ENCODE measurements at regions not wholly inside any gene's neighbourhood (a gene's known extent, or its start where the extent isn't known, plus 50 kb on each side); places are given as distances from the start of the nearest gene placed in this dataset.

- ATAC-seq (no peak), DNase-seq (no peak)
- Histone ChIP-seq H3K9me3 (no peaks in the 10 kb centered on the region), H3K4me3 (no peak overlapping the region), H3K36me3 (no peaks in the 10 kb centered on the region), H3K4me1 (no peaks in the 10 kb centered on the region), H3K27ac (no peak overlapping the region), H3K27me3 (ENCODE audit: low read depth) (no peaks in the 10 kb centered on the region)
- TF ChIP-seq, protein P1, sequence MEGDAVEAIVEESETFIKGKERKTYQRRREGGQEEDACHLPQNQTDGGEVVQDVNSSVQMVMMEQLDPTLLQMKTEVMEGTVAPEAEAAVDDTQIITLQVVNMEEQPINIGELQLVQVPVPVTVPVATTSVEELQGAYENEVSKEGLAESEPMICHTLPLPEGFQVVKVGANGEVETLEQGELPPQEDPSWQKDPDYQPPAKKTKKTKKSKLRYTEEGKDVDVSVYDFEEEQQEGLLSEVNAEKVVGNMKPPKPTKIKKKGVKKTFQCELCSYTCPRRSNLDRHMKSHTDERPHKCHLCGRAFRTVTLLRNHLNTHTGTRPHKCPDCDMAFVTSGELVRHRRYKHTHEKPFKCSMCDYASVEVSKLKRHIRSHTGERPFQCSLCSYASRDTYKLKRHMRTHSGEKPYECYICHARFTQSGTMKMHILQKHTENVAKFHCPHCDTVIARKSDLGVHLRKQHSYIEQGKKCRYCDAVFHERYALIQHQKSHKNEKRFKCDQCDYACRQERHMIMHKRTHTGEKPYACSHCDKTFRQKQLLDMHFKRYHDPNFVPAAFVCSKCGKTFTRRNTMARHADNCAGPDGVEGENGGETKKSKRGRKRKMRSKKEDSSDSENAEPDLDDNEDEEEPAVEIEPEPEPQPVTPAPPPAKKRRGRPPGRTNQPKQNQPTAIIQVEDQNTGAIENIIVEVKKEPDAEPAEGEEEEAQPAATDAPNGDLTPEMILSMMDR (IDR thresholded peaks at IDR 0.05), result no peak
- intact Hi-C loops (cut with DNase I), result no loop called here
Observed at GRCh38 chr5:27906931-27907601, 868.7 kb upstream of the CDH9 start.

GRCh38 chr5:27906481-27906880 lies 868.1 kb upstream of the CDH9 start:
- H3K36me3 ChIP-seq, result no peaks in the 10 kb centered on the region
- DNase-seq (no peak), ATAC-seq (no peak)
- H3K9me3 ChIP-seq, result no peaks in the 10 kb centered on the region
- TF ChIP-seq, protein P1 (IDR thresholded peaks at IDR 0.05), result no peak
- H3K4me1 ChIP-seq, result no peaks in the 10 kb centered on the region
- no peaks in the 10 kb centered on the region for H3K27me3 ChIP-seq (ENCODE audit: low read depth)
- intact Hi-C loops (cut with DNase I), result no loop called here
- no peak overlapping the region for H3K27ac ChIP-seq
- H3K4me3 ChIP-seq, result no peak overlapping the region

DNA sequence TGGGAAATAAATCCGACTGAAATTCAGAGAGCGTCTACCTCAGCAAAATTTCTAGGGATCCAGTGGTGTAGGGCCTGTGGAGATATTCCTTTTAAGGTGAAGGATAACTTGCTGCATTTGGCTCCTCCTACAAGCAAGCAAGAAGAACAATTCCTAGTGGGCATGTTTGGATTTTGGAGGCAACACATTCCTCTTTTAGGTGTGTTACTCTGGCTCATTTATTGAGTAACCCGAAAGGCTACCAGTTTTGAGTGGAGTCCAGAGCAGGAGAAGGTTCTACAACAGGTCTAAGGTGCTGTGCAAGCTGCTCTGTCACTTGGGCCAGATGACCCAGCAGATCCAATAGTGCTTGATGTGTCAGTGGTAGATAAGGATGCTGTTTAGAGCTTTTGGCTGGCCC lies 862.4 kb upstream of the CDH9 start:
- DNase-seq (no peak), ATAC-seq (no peak)
- Histone ChIP-seq H3K27ac (no peak overlapping the region), H3K9me3 (no peaks in the 10 kb centered on the region), H3K4me3 (no peak overlapping the region), H3K4me1 (no peaks in the 10 kb centered on the region), H3K27me3 (ENCODE audit: low read depth) (no peaks in the 10 kb centered on the region), H3K36me3 (no peaks in the 10 kb centered on the region)
- TF ChIP-seq, protein P1 (IDR thresholded peaks at IDR 0.05), result no peak
- intact Hi-C loops (cut with DNase I), result no loop called here

- Histone ChIP-seq H3K4me1 (no peaks in the 10 kb centered on the region), H3K4me3 (no peak overlapping the region), H3K27me3 (ENCODE audit: low read depth) (no peaks in the 10 kb centered on the region), H3K9me3 (peaks cover 15% of the 10 kb centered on the region), H3K36me3 (no peaks in the 10 kb centered on the region), H3K27ac (no peak overlapping the region)
- DNase-seq, result no peak
- intact Hi-C loops (cut with DNase I), result no loop called here
- ATAC-seq, result no peak
- TF ChIP-seq, protein P1 (IDR thresholded peaks at IDR 0.05), result no peak
Observed at GRCh38 chr5:27876071-27876470, 837.7 kb upstream of the CDH9 start.

DNA sequence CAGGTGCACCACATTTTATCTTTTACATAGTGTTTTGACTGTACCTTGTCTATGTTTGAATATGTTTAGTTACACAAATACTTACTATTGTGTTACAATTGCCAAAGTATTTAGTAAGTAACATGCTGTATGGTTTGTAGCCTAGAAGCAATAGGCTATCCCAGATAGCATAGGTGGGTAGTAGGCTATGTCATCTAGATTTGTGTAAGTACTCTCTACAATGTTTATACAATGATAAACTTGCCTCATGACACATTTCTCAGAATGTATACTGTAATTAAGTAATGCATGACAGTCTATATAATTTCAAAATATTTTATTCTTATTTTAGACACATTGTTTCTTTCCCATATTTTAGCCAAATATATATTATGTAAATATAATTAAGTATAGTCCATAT lies 836.8 kb upstream of the CDH9 start:
- no peaks in the 10 kb centered on the region for H3K36me3 ChIP-seq
- intact Hi-C loops (cut with DNase I), result no loop called here

More for the DNA sequence above, 836.8 kb upstream of the CDH9 start:
- no peak overlapping the region for H3K4me3 ChIP-seq
- TF ChIP-seq, protein P1 (IDR thresholded peaks at IDR 0.05), result no peak
- DNase-seq, result no peak
- no peaks in the 10 kb centered on the region for H3K27me3 ChIP-seq (ENCODE audit: low read depth)
- no peak overlapping the region for H3K27ac ChIP-seq
- ATAC-seq, result no peak
- H3K9me3 ChIP-seq, result peaks cover 15% of the 10 kb centered on the region
- H3K4me1 ChIP-seq, result no peaks in the 10 kb centered on the region
